Suprapubic skin (tissue), 4 donors: ENCODE measurements at regions not wholly inside any gene's neighbourhood (a gene's known extent, or its start where the extent isn't known, plus 50 kb on each side); places are given as distances from the start of the nearest gene placed in this dataset.

Experiments used
- DNase-seq, 2 donors: peaks; one replicate each; pipeline ENCODE4 v3.0.0-alpha.2; 2019; ENCODE audit warnings: low spot score in 2 of 2
- H3K27ac ChIP-seq: fragments of 200-600 bp; sonication (generic); one replicate; pipeline ENCODE4 v1.5.1; 2019
- H3K27me3 ChIP-seq: fragments of 200-600 bp; sonication (generic); one replicate; pipeline ENCODE4 v1.5.1; 2019
- H3K36me3 ChIP-seq: fragments of 200-600 bp; sonication (generic); one replicate; pipeline ENCODE4 v1.5.1; 2019
- H3K4me1 ChIP-seq: fragments of 200-600 bp; sonication (generic); one replicate; pipeline ENCODE4 v1.5.1; 2019
- H3K4me3 ChIP-seq: fragments of 200-600 bp; sonication (generic); one replicate; pipeline ENCODE4 v1.5.1; 2019; ENCODE audit warnings: mild to moderate bottlenecking
- H3K9me3 ChIP-seq: fragments of 200-600 bp; sonication (generic); one replicate; pipeline ENCODE4 v1.5.1; 2019
- CTCF ChIP-seq, 2 donors: fragments of 200-600 bp in 1 of 2; fragments of 450-650 bp in 1 of 2; sonication (generic) in 1 of 2; IDR thresholded peaks; one replicate each; pipeline ENCODE4 v1.5.1; 2016 to 2019; ENCODE audit warnings: antibody characterized with exemption in 2 of 2, mild to moderate bottlenecking in 1 of 2, moderate library complexity in 1 of 2
- EP300 ChIP-seq: sonication (generic); formaldehyde crosslinking; IDR thresholded peaks from one replicate; pipeline ENCODE4 v1.6.1; 2017; ENCODE audit warnings: antibody characterized with exemption
- POLR2A ChIP-seq, 2 donors: fragments of 450-650 bp; IDR thresholded peaks; one replicate each; pipeline ENCODE4 v1.6.1; 2017; ENCODE audit warnings: antibody characterized with exemption in 2 of 2, mild to moderate bottlenecking in 2 of 2, moderate library complexity in 2 of 2
- POLR2AphosphoS5 ChIP-seq, 3 donors: sonication (generic); formaldehyde crosslinking; IDR thresholded peaks; one replicate each; pipeline ENCODE4 v1.6.1; 2017; ENCODE audit warnings: antibody characterized with exemption in 3 of 3
- WGBS: methylation state at CpG from one replicate; pipeline ENCODE4 v1.1.5; 2018; 5-methylcytosine and 5-hydroxymethylcytosine counted together

GRCh38 chr6:113361014-113361645 is 496.0 kb upstream of the MARCKS start:
- no peak overlapping the region for H3K27ac ChIP-seq
- H3K27me3 ChIP-seq: no peaks in the 10 kb centered on the region
- H3K9me3 ChIP-seq: no peaks in the 10 kb centered on the region
- no peak for TF ChIP-seq EP300
- no peak for TF ChIP-seq POLR2AphosphoS5 (IDR thresholded peaks at IDR 0.05)
- TF ChIP-seq POLR2A (IDR thresholded peaks at IDR 0.05): no peak
- no peak for TF ChIP-seq CTCF (IDR thresholded peaks at IDR 0.05)
- peaks cover 8% of the 10 kb centered on the region for H3K4me1 ChIP-seq
- H3K4me3 ChIP-seq: no peak overlapping the region
- WGBS: 76% methylated on average over 8 of the region's 8 CpGs
- no peak for DNase-seq
- H3K36me3 ChIP-seq: no peaks in the 10 kb centered on the region

- H3K4me3 ChIP-seq: no peak overlapping the region
- 81% methylated on average over 7 of the region's 7 CpGs for WGBS
- no peak for DNase-seq
- no peak overlapping the region for H3K27ac ChIP-seq
- no peak for TF ChIP-seq CTCF (IDR thresholded peaks at IDR 0.05)
- TF ChIP-seq EP300: no peak
- TF ChIP-seq POLR2A (IDR thresholded peaks at IDR 0.05): no peak
- TF ChIP-seq POLR2AphosphoS5 (IDR thresholded peaks at IDR 0.05): no peak
- no peaks in the 10 kb centered on the region for H3K36me3 ChIP-seq
- peaks cover 8% of the 10 kb centered on the region for H3K4me1 ChIP-seq
- H3K9me3 ChIP-seq: no peaks in the 10 kb centered on the region
- H3K27me3 ChIP-seq: no peaks in the 10 kb centered on the region
Measured at GRCh38 chr6:113362301-113363047, 494.7 kb upstream of the MARCKS start.

GRCh38 chr6:113363048-113363798 is 493.9 kb upstream of the MARCKS start:
- H3K4me1 ChIP-seq: peaks cover 8% of the 10 kb centered on the region
- DNase-seq: no peak
- H3K27me3 ChIP-seq: no peaks in the 10 kb centered on the region
- no peaks in the 10 kb centered on the region for H3K9me3 ChIP-seq
- no peaks in the 10 kb centered on the region for H3K36me3 ChIP-seq
- 76% methylated on average over 4 of the region's 4 CpGs for WGBS
- TF ChIP-seq CTCF (IDR thresholded peaks at IDR 0.05): no peak
- no peak for TF ChIP-seq POLR2A (IDR thresholded peaks at IDR 0.05)
- H3K27ac ChIP-seq: no peak overlapping the region
- H3K4me3 ChIP-seq: no peak overlapping the region

GRCh38 chr6:113363866-113364265 is 493.3 kb upstream of the MARCKS start:
- no peak for TF ChIP-seq EP300
- TF ChIP-seq POLR2A (IDR thresholded peaks at IDR 0.05): no peak
- no peak for TF ChIP-seq CTCF (IDR thresholded peaks at IDR 0.05)
- no peak for TF ChIP-seq POLR2AphosphoS5 (IDR thresholded peaks at IDR 0.05)
- H3K27me3 ChIP-seq: no peaks in the 10 kb centered on the region
- H3K9me3 ChIP-seq: no peaks in the 10 kb centered on the region
- peaks cover 8% of the 10 kb centered on the region for H3K4me1 ChIP-seq
- no peak overlapping the region for H3K27ac ChIP-seq
- no peak for DNase-seq
- H3K4me3 ChIP-seq: no peak overlapping the region
- no peaks in the 10 kb centered on the region for H3K36me3 ChIP-seq

- no peak for DNase-seq
- 75% methylated on average over 3 of the region's 3 CpGs for WGBS
- TF ChIP-seq EP300 (no peak), CTCF (IDR thresholded peaks at IDR 0.05) (no peak), POLR2AphosphoS5 (IDR thresholded peaks at IDR 0.05) (no peak), POLR2A (IDR thresholded peaks at IDR 0.05) (no peak)
- Histone ChIP-seq H3K36me3 (no peaks in the 10 kb centered on the region), H3K9me3 (no peaks in the 10 kb centered on the region), H3K4me1 (peaks cover 5% of the 10 kb centered on the region), H3K27me3 (no peaks in the 10 kb centered on the region), H3K27ac (no peak overlapping the region), H3K4me3 (no peak overlapping the region)
Measured at GRCh38 chr6:113364766-113365165, 492.4 kb upstream of the MARCKS start.
